K562 (cell line): ENCODE measurements at regions not wholly inside any gene's neighbourhood (a gene's known extent, or its start where the extent isn't known, plus 50 kb on each side); places are given as distances from the start of the nearest gene placed in this dataset.

Experiments used
- ATAC-seq: fragments of 200-7000 bp; cut with Tn5 transposase; 3 replicates; pipeline ENCODE4 v1.9.1; 2020; ENCODE audit warnings: moderate library complexity
- BruUV-seq: library from RNA; stranded (reverse); fragments of 400-500 nt; replicated peaks from 2 replicates; lab custom pipeline; 2021; lab: Mats Ljungman, UMichigan
- CTCF ChIA-PET: fragments of 300-600 bp; formaldehyde crosslinking; extraction: SDS; loops from one replicate; lab custom pipeline; 2021; ENCODE audit warnings: low intra/inter-chr PET ratio; lab: Yijun Ruan, JAX
- POLR2A ChIA-PET: fragments of 300-600, 350-650 bp; sonication (Branson Sonifier 250); formaldehyde crosslinking; extraction: SDS; loops from one replicate; lab custom pipeline; 2021; ENCODE audit warnings: antibody characterized with exemption, inconsistent platforms; lab: Yijun Ruan, JAX
- DNase-seq, 4 experiments: peaks; one replicate each; pipeline versions ENCODE4 v3.0.0 to v3.0.0-alpha.2; 2011 to 2018; ENCODE audit warnings: low spot score in 3 of 4, mixed read lengths in 3 of 4; ENCODE audit errors: extremely low read depth in 1 of 4
- FAIRE-seq: peaks from 2 replicates; lab custom pipeline; 2011; peaks lifted over from hg19 to GRCh38; lab: Jason Lieb, UNC
- H2AFZ ChIP-seq: 2 replicates; pipeline ENCODE4 v1.6.0; 2011; ENCODE audit warnings: low read depth, low read length, control low read depth, inconsistent platforms
- H3K27ac ChIP-seq: fragments of 200-600 bp; 3 replicates; pipeline ENCODE4 v1.8.0; 2011; ENCODE audit warnings: low read depth, mild to moderate bottlenecking, control low read depth, inconsistent platforms, low read length, moderate library complexity, mixed read lengths; ENCODE audit errors: extremely low read depth
- H3K27me3 ChIP-seq, 2 experiments: fragments of 300-600 bp in 1 of 2; 2 replicates in 1 of 2; 3 replicates in 1 of 2; pipeline versions ENCODE4 v1.6.0 to v1.8.0; 2011; ENCODE audit warnings: inconsistent platforms in 2 of 2, low read length in 2 of 2, mild to moderate bottlenecking in 1 of 2, mixed read lengths in 1 of 2, moderate library complexity in 1 of 2; ENCODE audit not compliant: control insufficient read depth in 2 of 2, insufficient read depth in 2 of 2
- H3K36me3 ChIP-seq: fragments of 300-600 bp; 3 replicates; pipeline ENCODE4 v1.8.0; 2011; ENCODE audit warnings: mild to moderate bottlenecking, low read length, inconsistent platforms; ENCODE audit not compliant: control insufficient read depth, insufficient read depth
- H3K4me1 ChIP-seq, 2 experiments: fragments of 200-600 bp in 1 of 2; replicated peaks in 1 of 2; 2 replicates in 1 of 2; 3 replicates in 1 of 2; pipeline versions ENCODE4 v1.5.1 to v1.8.0; 2011; ENCODE audit warnings: inconsistent platforms in 2 of 2, low read length in 2 of 2, mild to moderate bottlenecking in 1 of 2, mixed read lengths in 1 of 2, moderate library complexity in 1 of 2; ENCODE audit not compliant: control insufficient read depth in 2 of 2, insufficient read depth in 2 of 2
- H3K4me2 ChIP-seq: 2 replicates; pipeline ENCODE4 v1.6.1; 2011; ENCODE audit warnings: low read length, control low read depth, inconsistent platforms, mixed read lengths; ENCODE audit not compliant: insufficient read depth
- H3K4me3 ChIP-seq: fragments of 200-600 bp; sonication (generic), shearing (Covaris generic); 2 replicates; pipeline ENCODE4 v1.5.1; 2016; ENCODE audit warnings: control low read depth, inconsistent platforms
- H3K79me2 ChIP-seq: fragments of 200-600 bp; 3 replicates; pipeline ENCODE4 v1.8.0; 2011; ENCODE audit warnings: low read length, inconsistent platforms; ENCODE audit not compliant: control insufficient read depth, insufficient read depth
- H3K9ac ChIP-seq, 2 experiments: 2 replicates each; pipeline versions ENCODE4 v1.6.0 to v1.6.1; 2011; ENCODE audit warnings: low read depth in 2 of 2, low read length in 2 of 2, control low read depth in 1 of 2, inconsistent platforms in 1 of 2, mild to moderate bottlenecking in 1 of 2, mixed read lengths in 1 of 2; ENCODE audit not compliant: insufficient read depth in 1 of 2
- H3K9me1 ChIP-seq: one replicate; pipeline ENCODE4 v1.6.0; 2011; ENCODE audit warnings: inconsistent platforms, mild to moderate bottlenecking, low read length, moderate library complexity; ENCODE audit not compliant: control insufficient read depth, insufficient read depth
- H3K9me3 ChIP-seq: replicated peaks from 2 replicates; pipeline ENCODE4 v1.5.1; 2011; ENCODE audit warnings: low read depth, low read length, inconsistent platforms; ENCODE audit not compliant: control insufficient read depth, insufficient read depth
- H4K20me1 ChIP-seq: replicated peaks from 2 replicates; pipeline ENCODE4 v1.6.1; 2011; ENCODE audit warnings: low read length, inconsistent platforms, mixed read lengths; ENCODE audit not compliant: control insufficient read depth, insufficient read depth
- BDP1 ChIP-seq: IDR thresholded peaks from 3 replicates; pipeline ENCODE4 v1.6.1; 2011; ENCODE audit not compliant: insufficient read length, insufficient read depth
- CCNT2 ChIP-seq: IDR thresholded peaks from 2 replicates; pipeline ENCODE4 v1.6.1; 2011; ENCODE audit warnings: borderline replicate concordance, low read depth, mild to moderate bottlenecking, moderate library complexity, mixed read lengths, low read length; ENCODE audit not compliant: insufficient read length; ENCODE audit errors: extremely low read depth
- GABPB2 ChIP-seq: fragments of 250-450 bp; sonication (Bioruptor Pico); conservative IDR thresholded peaks from 2 replicates; pipeline ENCODE4 v1.5.1; 2021; ENCODE audit warnings: mild to moderate bottlenecking
- KAT7 ChIP-seq: sonication (generic); formaldehyde crosslinking; IDR thresholded peaks from 2 replicates; pipeline ENCODE4 v1.8.0; 2022; ENCODE audit warnings: missing genetic modification reagents, mild to moderate bottlenecking, borderline replicate concordance
- KLF10 ChIP-seq: fragments of 250-450 bp; sonication (Bioruptor Pico); IDR thresholded peaks from 2 replicates; pipeline ENCODE4 v1.6.1; 2021; ENCODE audit warnings: matching md5 sums
- MAFK ChIP-seq: IDR thresholded peaks from 2 replicates; pipeline ENCODE4 v1.6.1; 2011; ENCODE audit warnings: low read length, improper control_type of control experiment
- NFATC3 ChIP-seq: fragments of 450-650 bp; IDR thresholded peaks from 2 replicates; pipeline ENCODE4 v1.6.1; 2017; ENCODE audit warnings: mild to moderate bottlenecking
- RERE ChIP-seq: sonication (generic); formaldehyde crosslinking; IDR thresholded peaks from 2 replicates; pipeline ENCODE4 v1.8.0; 2023; ENCODE audit warnings: missing genetic modification reagents, mild to moderate bottlenecking, borderline replicate concordance
- SMAD4 ChIP-seq: fragments of 250-450 bp; sonication (Bioruptor Pico); conservative IDR thresholded peaks from 2 replicates; pipeline ENCODE4 v1.8.0; 2021; ENCODE audit warnings: inconsistent platforms, mild to moderate bottlenecking, moderate library complexity
- SRSF3 ChIP-seq: fragments of 200-400 bp; formaldehyde crosslinking; IDR thresholded peaks from 2 replicates; pipeline ENCODE4 v1.6.1; 2016; ENCODE audit warnings: mild to moderate bottlenecking, low read length, moderate library complexity; ENCODE audit not compliant: insufficient read depth
- ZNF143 ChIP-seq: sonication (generic); formaldehyde crosslinking; IDR thresholded peaks from 2 replicates; pipeline ENCODE4 v1.9.0; 2022; ENCODE audit warnings: mild to moderate bottlenecking, missing genetic modification reagents
- ZNF408 ChIP-seq: fragments of 250-450 bp; sonication (Bioruptor Pico); IDR thresholded peaks from 2 replicates; pipeline ENCODE4 v1.4.0; 2020; ENCODE audit warnings: low read depth, mild to moderate bottlenecking, moderate library complexity
- ZNF444 ChIP-seq: fragments of 250-450 bp; sonication (Bioruptor Pico); IDR thresholded peaks from 2 replicates; pipeline ENCODE4 v1.4.0; 2020; ENCODE audit warnings: mild to moderate bottlenecking, moderate library complexity
- ZNF778 ChIP-seq: fragments of 450-650 bp; formaldehyde crosslinking; IDR thresholded peaks from 2 replicates; pipeline ENCODE4 v1.4.0; 2020; ENCODE audit warnings: mild to moderate bottlenecking, moderate library complexity
- WGBS: fragments of 100-300 bp; shearing (Covaris generic); methylation state at CpG from one replicate; pipeline ENCODE4 v1.1.6; 2016; ENCODE audit warnings: low coverage, mixed read lengths; ENCODE audit not compliant: insufficient coverage; ENCODE audit errors: missing lambda C conversion rate; 5-methylcytosine and 5-hydroxymethylcytosine counted together
- in situ Hi-C: fragments of 300-500 bp; cut with MboI; formaldehyde crosslinking; loops from 4 replicates; pipeline ENCODE4 v1.15.0; 2018; ENCODE audit warnings: inconsistent platforms, mixed read lengths
- intact Hi-C: fragments of 100-400 bp; cut with micrococcal nuclease; formaldehyde crosslinking; loops from 2 replicates; pipeline ENCODE4 v1.14.2; 2022

DNA sequence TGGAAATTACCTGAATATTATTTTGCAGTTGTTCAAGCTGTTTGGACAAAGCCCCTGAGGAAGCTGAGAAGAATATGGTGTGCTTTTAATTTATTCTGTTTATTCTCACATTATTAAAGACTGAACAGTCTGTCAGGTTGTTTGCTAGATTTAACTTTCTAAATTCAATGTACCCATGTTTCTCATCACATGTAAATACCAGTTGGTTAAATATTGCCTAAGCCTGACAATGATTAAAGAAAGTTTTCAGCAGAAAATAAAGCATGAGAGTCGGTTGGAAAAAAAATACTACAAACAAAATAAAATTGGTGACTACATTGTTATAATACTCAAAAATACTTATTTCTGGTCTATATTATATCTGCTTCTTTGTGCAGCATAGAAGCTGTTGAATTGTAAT is 1974.7 kb downstream of the ARAP2 start (continued):
- TF ChIP-seq ZNF143 (CRISPR knock-in tag) = no peak
- TF ChIP-seq KAT7 = no peak
- TF ChIP-seq ZNF778 (CRISPR knock-in tag) = no peak
- no peak for TF ChIP-seq ZNF408 (CRISPR knock-in tag)
- TF ChIP-seq CCNT2 = no peak
- TF ChIP-seq ZNF444 (CRISPR knock-in tag) = no peak
- TF ChIP-seq NFATC3 = no peak
- no peak for TF ChIP-seq GABPB2 (CRISPR knock-in tag)

DNA sequence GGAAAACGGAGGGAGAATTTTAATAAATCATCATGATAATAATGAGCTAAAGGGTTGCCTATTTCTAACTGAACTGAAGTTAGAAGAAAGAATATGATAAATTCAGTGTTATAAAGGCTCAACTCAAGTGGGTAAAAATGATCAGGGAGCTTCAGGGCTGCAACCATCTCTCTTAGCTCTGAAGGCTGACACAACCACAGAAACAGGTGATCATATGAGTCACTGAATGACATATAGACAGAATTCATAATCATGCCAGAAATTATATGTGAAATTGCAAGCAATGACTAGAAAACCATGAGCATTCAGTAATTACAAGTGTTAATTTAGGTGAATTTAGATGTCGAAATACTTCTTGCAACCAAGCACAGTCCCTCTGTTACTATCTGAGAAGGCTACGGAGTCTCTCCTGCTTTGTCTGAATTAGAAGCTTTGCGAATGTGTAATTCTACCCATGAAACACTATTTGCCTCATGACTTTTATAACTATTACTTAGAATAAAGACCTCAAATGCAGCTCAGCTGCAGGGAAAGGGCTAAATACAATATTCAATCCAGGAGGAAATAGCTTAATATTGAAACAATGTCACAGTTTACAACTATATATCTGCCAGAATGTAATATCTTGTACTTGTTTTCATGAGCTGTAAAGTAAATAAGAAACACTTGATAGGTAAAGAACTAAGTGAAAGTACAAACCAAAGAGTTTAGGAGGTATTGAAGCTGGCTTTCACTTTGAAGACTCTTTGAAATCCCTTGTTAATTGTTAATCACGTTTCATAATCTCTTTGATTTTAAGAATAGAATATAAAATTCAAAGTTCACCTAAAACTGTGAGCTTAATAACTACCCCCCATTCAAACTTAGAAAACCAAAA is 1972.6 kb downstream of the ARAP2 start:
- POLR2A ChIA-PET = interaction anchor here (0.9 kb wide), 1 partner anchor 9 kb away, joined by 3 read pairs; no protein-coding TSS in a partner anchor
- no peak overlapping the region for H3K9ac ChIP-seq
- H3K79me2 ChIP-seq = no peaks in the 10 kb centered on the region
- no peak overlapping the region for H3K27ac ChIP-seq
- ATAC-seq (no peak), FAIRE-seq (no peak), DNase-seq (no peak)
- CTCF ChIA-PET = no interaction called here
- in situ Hi-C loops (no loop called here), intact Hi-C loops (no loop called here)
- no peak overlapping the region for H2AFZ ChIP-seq
- H3K9me1 ChIP-seq = no peaks in the 10 kb centered on the region
- no peaks in the 10 kb centered on the region for H3K9me3 ChIP-seq
- BruUV-seq = no TSS peak
- 6% methylated on average over 5 of the region's 5 CpGs for WGBS
- H3K36me3 ChIP-seq = no peaks in the 10 kb centered on the region
- no peaks in the 10 kb centered on the region for H3K4me1 ChIP-seq
- no peak overlapping the region for H3K4me3 ChIP-seq
- H3K4me2 ChIP-seq = no peak overlapping the region
- H3K27me3 ChIP-seq = no peaks in the 10 kb centered on the region
- H4K20me1 ChIP-seq = no peaks in the 10 kb centered on the region
- TF ChIP-seq KLF10 (CRISPR knock-in tag) = no peak
- TF ChIP-seq RERE (CRISPR knock-in tag) = no peak
- no peak for TF ChIP-seq BDP1
- TF ChIP-seq SMAD4 (CRISPR knock-in tag) = no peak
- TF ChIP-seq SRSF3 = no peak
- no peak for TF ChIP-seq MAFK
